ENCODE measurements at regions not wholly inside any gene's neighbourhood (a gene's known extent, or its start where the extent isn't known, plus 50 kb on each side); places are given as distances from the start of the nearest gene placed in this dataset.

GRCh38 chr19:28960986-28961705, 251.8 kb downstream of the UQCRFS1 start:
- no peak for TF ChIP-seq POLR2AphosphoS5 (IDR thresholded peaks at IDR 0.05; ENCODE audit: insufficient read depth, low read depth, low read length)
- TF ChIP-seq CTCF (IDR thresholded peaks at IDR 0.05; ENCODE audit: extremely low read depth in 1 of 2, insufficient read depth in 1 of 2, low read depth in 1 of 2, low read length in 2 of 2): no peak
- no peak for TF ChIP-seq EZH2 (IDR thresholded peaks at IDR 0.05; ENCODE audit: borderline replicate concordance, low read depth, low read length, severe bottlenecking)
- no peak for TF ChIP-seq POLR2A (IDR thresholded peaks at IDR 0.05; ENCODE audit: low read depth, low read length)
- no peak for TF ChIP-seq MAX (IDR thresholded peaks at IDR 0.05; ENCODE audit: insufficient read depth, insufficient read length)
- no peak for TF ChIP-seq GATA2 (IDR thresholded peaks at IDR 0.05; ENCODE audit: insufficient read depth, insufficient read length, low read depth, low read length)
- no peak for TF ChIP-seq FOS (IDR thresholded peaks at IDR 0.05; ENCODE audit: borderline replicate concordance, insufficient read depth, low read length)

Measured in endothelial cell of umbilical vein (primary cell).